Body of pancreas (tissue), 4 donors: ENCODE measurements at regions not wholly inside any gene's neighbourhood (a gene's known extent, or its start where the extent isn't known, plus 50 kb on each side); places are given as distances from the start of the nearest gene placed in this dataset.

Experiments
- ATAC-seq: fragments of 150-250 bp; one replicate; pipeline ENCODE4 v1.9.1; 2016
- DNase-seq, 4 donors: peaks; one replicate each; pipeline ENCODE4 v3.0.0-alpha.2; 2019
- H3K27ac ChIP-seq, 4 donors: fragments of 200-600 bp; sonication (generic); 1 replicate in 3 of 4; 2 replicates in 1 of 4; pipeline versions ENCODE4 v1.5.1 to v1.6.1; 2016 to 2019; ENCODE audit warnings: mild to moderate bottlenecking in 1 of 4, mixed read lengths in 1 of 4, moderate library complexity in 1 of 4
- H3K27me3 ChIP-seq, 2 donors: fragments of 200-600 bp; sonication (generic); one replicate each; pipeline ENCODE4 v1.6.0; 2016; ENCODE audit warnings: mild to moderate bottlenecking in 1 of 2
- H3K36me3 ChIP-seq, 2 donors: fragments of 200-600 bp; sonication (generic); replicated peaks in 1 of 2; 2 replicates each; pipeline ENCODE4 v1.5.1; 2016; ENCODE audit warnings: low read depth in 2 of 2; ENCODE audit not compliant: insufficient read depth in 1 of 2
- H3K4me1 ChIP-seq: fragments of 200-600 bp; sonication (generic); one replicate; pipeline ENCODE4 v1.6.0; 2016
- H3K4me3 ChIP-seq, 2 donors: fragments of 200-600 bp; sonication (generic); 1 replicate in 1 of 2; 2 replicates in 1 of 2; pipeline ENCODE4 v1.5.1; 2016 to 2019
- H3K9me3 ChIP-seq, 3 donors: fragments of 200-600 bp; sonication (generic); 1 replicate in 2 of 3; 2 replicates in 1 of 3; pipeline ENCODE4 v1.5.1; 2016
- CTCF ChIP-seq, 7 experiments: fragments of 450-650 bp in 4 of 7; fragments of 200-600 bp in 3 of 7; sonication (generic) in 3 of 7; IDR thresholded peaks; one replicate each; pipeline ENCODE4 v1.5.1; 2016 to 2019; ENCODE audit warnings: antibody characterized with exemption in 7 of 7
- POLR2A ChIP-seq, 3 donors: fragments of 450-650 bp; IDR thresholded peaks; one replicate each; pipeline ENCODE4 v1.6.1; 2016; ENCODE audit warnings: antibody characterized with exemption in 3 of 3, mild to moderate bottlenecking in 2 of 3
- WGBS, 2 donors: methylation state at CpG; one replicate each; pipeline ENCODE4 v1.1.5; 2017; 5-methylcytosine and 5-hydroxymethylcytosine counted together
- intact Hi-C: fragments of 100-400 bp; cut with DNase I; formaldehyde crosslinking; loops from one replicate; pipeline ENCODE4 v1.15.1; 2023

GRCh38 chr3:148344521-148344920 is 353.2 kb upstream of the AGTR1 start:
- WGBS, 2 donors: 67% methylated on average over 1 of the region's 1 CpG
- Histone ChIP-seq H3K27me3 (no peaks in the 10 kb centered on the region), H3K9me3 (no peaks in the 10 kb centered on the region), H3K27ac (no peak overlapping the region), H3K4me1 (no peaks in the 10 kb centered on the region), H3K36me3 (no peaks in the 10 kb centered on the region), H3K4me3 (no peak overlapping the region)
- no peak for TF ChIP-seq CTCF (IDR thresholded peaks at IDR 0.05)
- no peak for TF ChIP-seq POLR2A (IDR thresholded peaks at IDR 0.05)
- intact Hi-C loops: no loop called here
- no peak for ATAC-seq
- DNase-seq: no peak

- Histone ChIP-seq H3K36me3 (no peaks in the 10 kb centered on the region), H3K9me3 (no peaks in the 10 kb centered on the region), H3K4me1 (no peaks in the 10 kb centered on the region), H3K27me3 (no peaks in the 10 kb centered on the region), H3K4me3 (no peak overlapping the region), H3K27ac (no peak overlapping the region)
- intact Hi-C loops: no loop called here
- ATAC-seq: no peak
- TF ChIP-seq CTCF (IDR thresholded peaks at IDR 0.05): no peak
- TF ChIP-seq POLR2A (IDR thresholded peaks at IDR 0.05): no peak
- no peak for DNase-seq
Observed at GRCh38 chr3:148360051-148360450, 337.7 kb upstream of the AGTR1 start.

- DNase-seq: no peak
- H3K27me3 ChIP-seq: no peaks in the 10 kb centered on the region
- H3K36me3 ChIP-seq: no peaks in the 10 kb centered on the region
- TF ChIP-seq CTCF (IDR thresholded peaks at IDR 0.05): peak in 2 of 7 experiments; percentile 23 to 26
- TF ChIP-seq POLR2A (IDR thresholded peaks at IDR 0.05): no peak
- H3K9me3 ChIP-seq: no peaks in the 10 kb centered on the region
- no peak overlapping the region for H3K4me3 ChIP-seq
- H3K4me1 ChIP-seq: no peaks in the 10 kb centered on the region
- WGBS, 2 donors: 62 to 64% methylated on average over 7 of the region's 7 CpGs
- no peak overlapping the region for H3K27ac ChIP-seq
- intact Hi-C loops: no loop called here
- ATAC-seq: no peak
Observed at GRCh38 chr3:148366743-148367410, 330.8 kb upstream of the AGTR1 start.

- intact Hi-C loops: no loop called here
- H3K4me3 ChIP-seq: no peak overlapping the region
- no peaks in the 10 kb centered on the region for H3K36me3 ChIP-seq
- H3K4me1 ChIP-seq: no peaks in the 10 kb centered on the region
- TF ChIP-seq CTCF (IDR thresholded peaks at IDR 0.05): no peak
- TF ChIP-seq POLR2A (IDR thresholded peaks at IDR 0.05): no peak
- H3K9me3 ChIP-seq: no peaks in the 10 kb centered on the region
- DNase-seq (no peak), ATAC-seq (no peak)
- H3K27me3 ChIP-seq: no peaks in the 10 kb centered on the region
- H3K27ac ChIP-seq: no peak overlapping the region
- 32 to 38% methylated on average over 1 of the region's 1 CpG for WGBS, 2 donors
Observed at GRCh38 chr3:148367756-148368155, 329.9 kb upstream of the AGTR1 start.

GRCh38 chr3:148369381-148369780 is 328.3 kb upstream of the AGTR1 start:
- Histone ChIP-seq H3K27me3 (no peaks in the 10 kb centered on the region), H3K36me3 (no peaks in the 10 kb centered on the region), H3K27ac (no peak overlapping the region), H3K4me3 (no peak overlapping the region), H3K4me1 (no peaks in the 10 kb centered on the region), H3K9me3 (no peaks in the 10 kb centered on the region)
- no peak for ATAC-seq
- DNase-seq: no peak
- TF ChIP-seq CTCF (IDR thresholded peaks at IDR 0.05) (no peak), POLR2A (IDR thresholded peaks at IDR 0.05) (no peak)
- intact Hi-C loops: no loop called here
- 90 to 96% methylated on average over 2 of the region's 2 CpGs for WGBS, 2 donors
